Brain microvascular endothelial cell (primary cell): ENCODE measurements at regions not wholly inside any gene's neighbourhood (a gene's known extent, or its start where the extent isn't known, plus 50 kb on each side); places are given as distances from the start of the nearest gene placed in this dataset.

Experiments used
- DNase-seq: peaks from one replicate; pipeline ENCODE4 v3.0.0-alpha.2; 2020
- H3K27ac ChIP-seq: fragments of 250-450 bp; sonication (Bioruptor Pico); 2 replicates; pipeline ENCODE4 v1.5.1; 2020; ENCODE audit warnings: mild to moderate bottlenecking, moderate library complexity
- H3K27me3 ChIP-seq: fragments of 250-450 bp; sonication (Bioruptor Pico); replicated peaks from 2 replicates; pipeline ENCODE4 v1.5.1; 2020; ENCODE audit warnings: mild to moderate bottlenecking
- H3K36me3 ChIP-seq: fragments of 250-450 bp; sonication (Bioruptor Pico); replicated peaks from 2 replicates; pipeline ENCODE4 v1.5.1; 2020; ENCODE audit warnings: mild to moderate bottlenecking
- H3K4me3 ChIP-seq: 2 replicates; pipeline ENCODE4 v1.5.1; 2011; ENCODE audit warnings: low read depth, mild to moderate bottlenecking, control low read depth, low read length, moderate library complexity
- in situ Hi-C: cut with HindIII; loops from 2 replicates; pipeline ENCODE4 v1.10.0; 2017; ENCODE audit warnings: low sequenced_read_pairs, low pct_ligation_motif_present
- TF ChIP-seq, protein P1 (sequence below): IDR thresholded peaks from 2 replicates; pipeline ENCODE4 v1.5.1; 2011; ENCODE audit warnings: low read depth, mild to moderate bottlenecking, moderate library complexity, low read length, control low read depth, inconsistent platforms; ENCODE audit errors: missing control alignments

DNA sequence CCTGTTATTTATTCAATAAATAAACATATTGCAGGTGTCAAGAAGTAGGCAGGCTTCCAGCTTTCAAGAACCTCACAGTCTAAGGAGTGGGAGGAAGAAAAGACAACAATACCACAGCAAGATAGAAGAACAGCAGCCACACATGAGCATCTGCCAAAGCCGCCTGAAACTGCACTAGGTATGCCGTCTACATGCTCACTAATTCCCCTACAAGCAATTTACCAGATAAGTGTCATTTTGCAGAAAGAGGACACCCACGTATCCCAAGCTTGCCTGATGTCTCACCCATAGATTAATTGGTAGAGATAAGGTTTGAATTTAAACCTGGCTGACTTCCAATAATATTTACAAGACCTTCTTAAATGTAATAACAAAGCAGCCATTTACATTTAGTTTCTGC is 439.4 kb upstream of the CPEB2 start:
- H3K36me3 ChIP-seq: no peaks in the 10 kb centered on the region
- no peak for DNase-seq
- H3K27ac ChIP-seq: no peak overlapping the region
- in situ Hi-C loops: no loop called here
- H3K4me3 ChIP-seq: no peak overlapping the region
- no peaks in the 10 kb centered on the region for H3K27me3 ChIP-seq
- TF ChIP-seq, protein P1, sequence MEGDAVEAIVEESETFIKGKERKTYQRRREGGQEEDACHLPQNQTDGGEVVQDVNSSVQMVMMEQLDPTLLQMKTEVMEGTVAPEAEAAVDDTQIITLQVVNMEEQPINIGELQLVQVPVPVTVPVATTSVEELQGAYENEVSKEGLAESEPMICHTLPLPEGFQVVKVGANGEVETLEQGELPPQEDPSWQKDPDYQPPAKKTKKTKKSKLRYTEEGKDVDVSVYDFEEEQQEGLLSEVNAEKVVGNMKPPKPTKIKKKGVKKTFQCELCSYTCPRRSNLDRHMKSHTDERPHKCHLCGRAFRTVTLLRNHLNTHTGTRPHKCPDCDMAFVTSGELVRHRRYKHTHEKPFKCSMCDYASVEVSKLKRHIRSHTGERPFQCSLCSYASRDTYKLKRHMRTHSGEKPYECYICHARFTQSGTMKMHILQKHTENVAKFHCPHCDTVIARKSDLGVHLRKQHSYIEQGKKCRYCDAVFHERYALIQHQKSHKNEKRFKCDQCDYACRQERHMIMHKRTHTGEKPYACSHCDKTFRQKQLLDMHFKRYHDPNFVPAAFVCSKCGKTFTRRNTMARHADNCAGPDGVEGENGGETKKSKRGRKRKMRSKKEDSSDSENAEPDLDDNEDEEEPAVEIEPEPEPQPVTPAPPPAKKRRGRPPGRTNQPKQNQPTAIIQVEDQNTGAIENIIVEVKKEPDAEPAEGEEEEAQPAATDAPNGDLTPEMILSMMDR: no peak

DNA sequence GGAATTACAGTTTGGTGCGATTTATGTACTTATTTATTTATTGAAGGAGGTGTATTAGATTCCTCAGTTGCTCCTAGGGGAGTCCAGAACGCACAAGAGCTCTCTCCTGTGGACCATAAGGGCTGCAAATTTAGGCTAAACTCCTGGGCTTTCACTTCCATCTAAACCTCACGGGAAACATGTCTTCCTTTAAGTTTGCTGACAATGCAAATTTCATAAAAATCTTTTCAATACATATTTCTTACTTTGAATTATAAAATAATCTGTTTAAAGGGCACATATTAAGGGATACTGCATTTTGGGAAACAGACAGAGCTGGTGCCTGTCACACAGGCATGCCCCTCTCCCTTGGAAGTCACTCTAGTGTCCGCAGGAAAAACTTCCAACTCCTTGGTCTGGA is 438.0 kb upstream of the CPEB2 start:
- Histone ChIP-seq H3K27ac (no peak overlapping the region), H3K36me3 (no peaks in the 10 kb centered on the region), H3K4me3 (no peak overlapping the region), H3K27me3 (no peaks in the 10 kb centered on the region)
- TF ChIP-seq, protein P1: no peak
- DNase-seq: no peak
- in situ Hi-C loops: no loop called here

DNA sequence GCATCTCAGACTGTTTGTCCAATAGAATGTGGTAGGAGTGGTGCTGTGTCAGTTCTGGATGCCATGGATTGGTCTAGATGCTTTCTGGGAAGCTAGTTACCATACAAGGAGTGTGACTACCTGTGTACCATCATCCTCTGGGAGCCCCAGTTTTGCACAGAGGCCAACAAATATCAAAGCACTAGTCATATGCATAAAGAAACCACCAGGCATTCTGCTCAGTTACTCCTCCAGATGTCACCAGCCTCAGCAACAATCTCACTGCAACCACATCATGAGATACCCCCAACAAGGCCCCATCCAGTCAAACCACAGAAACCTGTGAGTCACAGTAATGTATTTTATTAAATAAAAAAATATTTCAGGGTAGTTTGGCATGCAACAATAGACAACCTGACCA is 435.8 kb upstream of the CPEB2 start:
- no peaks in the 10 kb centered on the region for H3K36me3 ChIP-seq
- no peak overlapping the region for H3K4me3 ChIP-seq
- TF ChIP-seq, protein P1: no peak
- H3K27me3 ChIP-seq: no peaks in the 10 kb centered on the region
- no peak overlapping the region for H3K27ac ChIP-seq
- DNase-seq: peak; percentile 90
- in situ Hi-C loops: no loop called here

DNA sequence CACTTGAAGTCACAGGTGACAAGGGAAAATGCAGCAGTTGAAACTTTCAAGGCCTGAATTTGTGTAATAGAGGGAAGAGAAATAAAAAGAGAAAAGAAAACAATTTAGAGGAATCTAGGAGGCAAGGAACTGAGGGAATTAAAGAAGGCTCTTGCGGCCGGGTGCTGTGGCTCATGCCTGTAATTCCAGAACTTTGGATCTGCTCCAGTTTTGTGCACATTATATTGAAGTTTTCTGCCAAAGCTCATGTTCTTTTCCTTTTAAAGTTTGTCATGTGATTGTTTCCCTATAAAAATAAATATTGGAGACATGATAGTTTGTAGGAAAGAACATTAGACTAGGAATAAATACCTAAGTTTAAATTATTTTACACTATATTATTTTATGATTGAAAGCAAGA is 433.9 kb upstream of the CPEB2 start:
- no peak overlapping the region for H3K27ac ChIP-seq
- H3K27me3 ChIP-seq: no peaks in the 10 kb centered on the region
- H3K4me3 ChIP-seq: no peak overlapping the region
- in situ Hi-C loops: no loop called here
- no peaks in the 10 kb centered on the region for H3K36me3 ChIP-seq
- peak; percentile 6 for DNase-seq
- TF ChIP-seq, protein P1: no peak

- no peaks in the 10 kb centered on the region for H3K36me3 ChIP-seq
- no peak for DNase-seq
Measured at GRCh38 chr4:14575289-14575688, 427.0 kb upstream of the CPEB2 start.

DNA sequence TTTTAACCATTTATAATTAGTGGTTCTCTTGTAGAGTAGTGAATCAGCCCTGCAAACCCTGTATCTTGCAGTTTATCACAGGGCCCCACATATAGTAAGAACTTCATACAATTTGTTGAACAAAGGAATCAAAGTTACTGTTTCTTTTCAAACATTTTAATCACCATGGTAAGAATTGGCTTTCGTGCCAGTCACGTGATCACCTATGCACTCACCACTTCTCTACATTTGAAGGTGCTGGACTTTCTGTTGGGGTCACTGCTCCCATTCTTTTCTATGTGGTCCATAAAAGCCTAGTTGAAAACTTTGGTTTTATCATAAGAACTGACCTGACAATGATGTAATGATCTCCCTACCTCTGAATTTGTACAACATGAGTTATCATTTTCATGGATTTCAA is 426.4 kb upstream of the CPEB2 start:
- no peaks in the 10 kb centered on the region for H3K27me3 ChIP-seq
- no peak for DNase-seq
- in situ Hi-C loops: no loop called here
- no peak overlapping the region for H3K27ac ChIP-seq
- no peak overlapping the region for H3K4me3 ChIP-seq
- no peaks in the 10 kb centered on the region for H3K36me3 ChIP-seq
- TF ChIP-seq, protein P1: no peak

More at GRCh38 chr4:14575289-14575688, 427.0 kb upstream of the CPEB2 start:
- in situ Hi-C loops: no loop called here
- Histone ChIP-seq H3K27ac (no peak overlapping the region), H3K27me3 (no peaks in the 10 kb centered on the region), H3K4me3 (no peak overlapping the region)
- TF ChIP-seq, protein P1: no peak
